Parathyroid adenoma (tissue), 2 donors: ENCODE measurements at regions not wholly inside any gene's neighbourhood (a gene's known extent, or its start where the extent isn't known, plus 50 kb on each side); places are given as distances from the start of the nearest gene placed in this dataset.

Experiments
- H2AFZ ChIP-seq: fragments of 300-600 bp; sonication (generic); one replicate; pipeline ENCODE4 v1.7.0; 2017; ENCODE audit warnings: antibody characterized with exemption, mild to moderate bottlenecking
- H3K27ac ChIP-seq: fragments of 300-600 bp; sonication (generic); one replicate; pipeline ENCODE4 v1.7.0; 2017
- H3K27me3 ChIP-seq: fragments of 300-600 bp; sonication (generic); one replicate; pipeline ENCODE4 v1.7.0; 2017; ENCODE audit warnings: low read length; ENCODE audit not compliant: control insufficient read depth, insufficient read depth
- H3K36me3 ChIP-seq: fragments of 300-600 bp; sonication (generic); one replicate; pipeline ENCODE4 v1.7.0; 2017; ENCODE audit warnings: low read length; ENCODE audit not compliant: control insufficient read depth, insufficient read depth
- H3K4me1 ChIP-seq: fragments of 300-600 bp; sonication (generic); one replicate; pipeline ENCODE4 v1.7.0; 2017; ENCODE audit warnings: control low read depth
- H3K4me2 ChIP-seq: fragments of 300-600 bp; sonication (generic); one replicate; pipeline ENCODE4 v1.7.0; 2017; ENCODE audit warnings: low read length
- H3K4me3 ChIP-seq: fragments of 300-600 bp; sonication (generic); one replicate; pipeline ENCODE4 v1.7.0; 2017; ENCODE audit warnings: low read depth, low read length
- H3K79me2 ChIP-seq: fragments of 300-600 bp; sonication (generic); one replicate; pipeline ENCODE4 v1.7.0; 2017; ENCODE audit warnings: control low read depth
- H3K9ac ChIP-seq: fragments of 300-600 bp; sonication (generic); one replicate; pipeline ENCODE4 v1.7.0; 2017; ENCODE audit warnings: mild to moderate bottlenecking
- H3K9me3 ChIP-seq: fragments of 300-600 bp; sonication (generic); one replicate; pipeline ENCODE4 v1.7.0; 2017; ENCODE audit warnings: low read length; ENCODE audit not compliant: control insufficient read depth
- TF ChIP-seq, protein P1 (sequence below): fragments of 300-600 bp; sonication (generic); IDR thresholded peaks from one replicate; pipeline ENCODE4 v1.7.0; 2017; ENCODE audit warnings: antibody characterized with exemption, mild to moderate bottlenecking
- donor health status: primary hyperparathyroidism.

DNA sequence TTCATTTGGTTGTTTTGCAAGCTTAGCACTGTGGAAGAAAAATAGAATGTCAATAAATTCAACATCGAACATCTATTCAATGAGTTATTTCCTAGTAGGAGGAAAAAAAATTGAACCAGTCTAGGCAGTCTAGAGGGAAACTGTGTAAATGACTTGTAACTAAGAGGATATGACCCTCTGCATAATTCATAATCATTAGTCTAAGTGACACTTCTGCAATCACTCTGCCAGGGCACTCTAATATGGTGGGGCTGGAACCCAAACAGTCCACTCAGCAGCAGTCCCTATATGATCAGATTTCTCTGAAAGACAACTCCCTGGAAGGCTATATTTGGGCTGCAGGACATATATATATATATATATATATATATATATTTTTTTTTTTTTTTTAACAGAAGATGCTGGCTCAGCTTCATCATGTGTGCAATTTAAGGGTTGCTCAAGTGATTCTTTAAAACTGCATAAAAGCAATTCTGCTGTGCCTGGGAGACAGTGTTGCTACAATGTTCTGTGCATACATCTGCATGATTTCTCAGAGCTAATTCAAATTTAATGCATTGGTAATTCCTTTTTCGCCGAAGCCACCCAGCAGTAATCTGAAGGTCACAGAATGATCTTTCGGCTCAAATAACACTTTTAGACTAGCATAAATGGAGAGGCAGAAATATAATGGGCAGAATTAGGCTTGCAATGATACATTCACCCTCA, 482.1 kb upstream of the ZNF608 start:
- H3K36me3 ChIP-seq: no peaks in the 10 kb centered on the region
- H3K4me2 ChIP-seq: no peak overlapping the region
- H3K27me3 ChIP-seq: no peaks in the 10 kb centered on the region
- H3K79me2 ChIP-seq: no peaks in the 10 kb centered on the region
- no peak overlapping the region for H3K4me3 ChIP-seq
- peak overlapping the region; percentile 54 for H2AFZ ChIP-seq
- H3K4me1 ChIP-seq: peaks cover 3% of the 10 kb centered on the region
- no peak overlapping the region for H3K27ac ChIP-seq
- TF ChIP-seq, protein P1, sequence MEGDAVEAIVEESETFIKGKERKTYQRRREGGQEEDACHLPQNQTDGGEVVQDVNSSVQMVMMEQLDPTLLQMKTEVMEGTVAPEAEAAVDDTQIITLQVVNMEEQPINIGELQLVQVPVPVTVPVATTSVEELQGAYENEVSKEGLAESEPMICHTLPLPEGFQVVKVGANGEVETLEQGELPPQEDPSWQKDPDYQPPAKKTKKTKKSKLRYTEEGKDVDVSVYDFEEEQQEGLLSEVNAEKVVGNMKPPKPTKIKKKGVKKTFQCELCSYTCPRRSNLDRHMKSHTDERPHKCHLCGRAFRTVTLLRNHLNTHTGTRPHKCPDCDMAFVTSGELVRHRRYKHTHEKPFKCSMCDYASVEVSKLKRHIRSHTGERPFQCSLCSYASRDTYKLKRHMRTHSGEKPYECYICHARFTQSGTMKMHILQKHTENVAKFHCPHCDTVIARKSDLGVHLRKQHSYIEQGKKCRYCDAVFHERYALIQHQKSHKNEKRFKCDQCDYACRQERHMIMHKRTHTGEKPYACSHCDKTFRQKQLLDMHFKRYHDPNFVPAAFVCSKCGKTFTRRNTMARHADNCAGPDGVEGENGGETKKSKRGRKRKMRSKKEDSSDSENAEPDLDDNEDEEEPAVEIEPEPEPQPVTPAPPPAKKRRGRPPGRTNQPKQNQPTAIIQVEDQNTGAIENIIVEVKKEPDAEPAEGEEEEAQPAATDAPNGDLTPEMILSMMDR: no peak
- H3K9ac ChIP-seq: no peak overlapping the region
- no peaks in the 10 kb centered on the region for H3K9me3 ChIP-seq

DNA sequence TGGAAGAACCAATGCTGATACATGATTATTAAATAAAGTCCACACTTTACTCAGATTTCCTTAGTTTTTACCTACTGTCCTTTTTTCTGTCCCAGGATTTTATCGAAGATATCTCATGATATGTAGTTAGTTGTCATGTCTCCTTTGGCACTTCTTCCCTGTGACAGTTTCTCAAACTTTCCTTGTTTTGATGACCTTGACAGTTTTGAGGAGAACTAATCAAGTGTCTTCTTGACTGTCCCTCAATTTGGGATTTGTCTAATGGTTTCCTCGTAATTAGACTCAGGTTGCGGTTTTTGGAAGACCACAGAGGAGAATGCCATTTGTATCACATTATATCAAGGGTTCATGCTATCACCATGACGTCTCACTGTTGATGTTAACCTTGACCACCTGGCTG, 483.1 kb upstream of the ZNF608 start:
- H3K27me3 ChIP-seq: no peaks in the 10 kb centered on the region
- H3K4me1 ChIP-seq: peaks cover 3% of the 10 kb centered on the region
- TF ChIP-seq, protein P1: no peak
- H3K9me3 ChIP-seq: no peaks in the 10 kb centered on the region
- no peak overlapping the region for H3K4me3 ChIP-seq
- H3K4me2 ChIP-seq: no peak overlapping the region
- no peaks in the 10 kb centered on the region for H3K36me3 ChIP-seq
- no peak overlapping the region for H3K9ac ChIP-seq
- no peak overlapping the region for H3K27ac ChIP-seq
- H3K79me2 ChIP-seq: no peaks in the 10 kb centered on the region
- H2AFZ ChIP-seq: no peak overlapping the region

DNA sequence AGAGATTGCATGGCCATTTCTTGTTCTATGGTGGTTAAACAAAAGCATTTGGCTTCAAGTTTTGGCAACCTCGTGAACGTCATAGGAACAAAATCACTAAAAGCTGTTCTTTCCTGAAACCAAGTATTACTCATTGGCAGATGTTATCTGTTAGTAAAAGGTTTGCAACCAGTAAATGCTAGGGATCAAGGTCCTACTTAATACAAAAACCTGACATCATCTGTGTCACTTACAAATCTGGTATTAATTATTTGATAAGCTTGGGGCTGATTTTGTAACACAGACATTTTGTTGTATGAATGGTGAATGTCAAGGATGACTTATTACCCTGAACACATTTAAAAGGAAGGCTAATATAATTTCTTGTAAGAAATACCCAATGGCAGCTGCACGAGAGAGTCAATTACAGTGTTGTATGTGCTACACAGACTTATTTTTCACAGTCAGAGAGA, 486.4 kb upstream of the ZNF608 start:
- H2AFZ ChIP-seq: no peak overlapping the region
- no peak overlapping the region for H3K4me2 ChIP-seq
- no peaks in the 10 kb centered on the region for H3K9me3 ChIP-seq
- no peak overlapping the region for H3K9ac ChIP-seq
- H3K36me3 ChIP-seq: no peaks in the 10 kb centered on the region
- TF ChIP-seq, protein P1: no peak
- peaks cover 3% of the 10 kb centered on the region for H3K4me1 ChIP-seq
- no peaks in the 10 kb centered on the region for H3K27me3 ChIP-seq
- no peak overlapping the region for H3K27ac ChIP-seq
- H3K79me2 ChIP-seq: no peaks in the 10 kb centered on the region
- H3K4me3 ChIP-seq: no peak overlapping the region

DNA sequence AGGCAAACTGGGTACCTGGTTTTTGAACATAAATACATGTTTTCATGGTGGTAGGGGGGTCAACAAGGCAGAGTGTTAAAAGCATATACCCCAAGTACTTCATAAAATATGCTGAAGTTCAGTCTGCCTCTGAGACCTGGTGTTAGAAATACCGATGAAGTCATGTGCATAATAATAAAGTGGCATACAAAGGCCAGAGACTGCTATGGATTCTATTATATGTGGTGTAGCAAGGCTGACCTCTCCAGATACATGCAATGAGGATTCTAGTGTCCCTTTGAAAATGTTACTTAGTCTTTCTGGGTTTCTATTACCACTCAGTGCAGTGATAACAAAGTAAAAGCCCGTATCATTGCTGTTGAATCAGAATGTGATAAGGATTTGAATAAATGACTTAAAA, 487.5 kb upstream of the ZNF608 start:
- Histone ChIP-seq H3K4me2 (no peak overlapping the region), H2AFZ (no peak overlapping the region), H3K4me3 (no peak overlapping the region), H3K27ac (no peak overlapping the region), H3K9me3 (no peaks in the 10 kb centered on the region), H3K9ac (no peak overlapping the region), H3K36me3 (no peaks in the 10 kb centered on the region), H3K79me2 (no peaks in the 10 kb centered on the region), H3K4me1 (no peaks in the 10 kb centered on the region), H3K27me3 (no peaks in the 10 kb centered on the region)
- TF ChIP-seq, protein P1: no peak

DNA sequence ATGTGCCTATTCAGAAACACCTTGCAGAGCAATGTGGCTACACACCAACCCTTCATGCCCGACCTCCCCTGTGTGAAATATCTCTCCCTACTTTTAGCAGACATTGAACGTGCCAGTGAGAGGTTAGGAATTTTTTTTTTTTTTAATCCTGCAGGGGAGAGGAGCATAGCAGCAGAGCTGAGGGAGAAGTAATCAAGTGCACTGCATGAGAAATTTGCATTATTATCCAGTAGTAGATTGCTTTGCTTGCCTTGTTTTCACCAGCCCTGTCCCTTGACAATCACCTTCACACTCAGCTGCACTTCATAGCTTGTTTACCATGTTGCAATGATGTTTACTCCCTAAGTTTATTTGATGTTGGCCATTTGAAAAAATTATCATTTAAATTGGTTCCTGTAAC, 489.6 kb upstream of the ZNF608 start:
- Histone ChIP-seq H3K79me2 (no peaks in the 10 kb centered on the region), H3K27me3 (no peaks in the 10 kb centered on the region), H3K4me2 (no peak overlapping the region), H3K4me1 (no peaks in the 10 kb centered on the region), H3K4me3 (no peak overlapping the region), H2AFZ (no peak overlapping the region), H3K27ac (no peak overlapping the region), H3K9me3 (no peaks in the 10 kb centered on the region), H3K36me3 (no peaks in the 10 kb centered on the region), H3K9ac (no peak overlapping the region)
- TF ChIP-seq, protein P1: no peak
